NCI-H774 (cell line): ENCODE measurements at regions not wholly inside any gene's neighbourhood (a gene's known extent, or its start where the extent isn't known, plus 50 kb on each side); places are given as distances from the start of the nearest gene placed in this dataset.

Experiments
- DNase-seq: peaks from one replicate; lab custom pipeline; 2025; lab: John Stamatoyannopoulos, UW

DNA sequence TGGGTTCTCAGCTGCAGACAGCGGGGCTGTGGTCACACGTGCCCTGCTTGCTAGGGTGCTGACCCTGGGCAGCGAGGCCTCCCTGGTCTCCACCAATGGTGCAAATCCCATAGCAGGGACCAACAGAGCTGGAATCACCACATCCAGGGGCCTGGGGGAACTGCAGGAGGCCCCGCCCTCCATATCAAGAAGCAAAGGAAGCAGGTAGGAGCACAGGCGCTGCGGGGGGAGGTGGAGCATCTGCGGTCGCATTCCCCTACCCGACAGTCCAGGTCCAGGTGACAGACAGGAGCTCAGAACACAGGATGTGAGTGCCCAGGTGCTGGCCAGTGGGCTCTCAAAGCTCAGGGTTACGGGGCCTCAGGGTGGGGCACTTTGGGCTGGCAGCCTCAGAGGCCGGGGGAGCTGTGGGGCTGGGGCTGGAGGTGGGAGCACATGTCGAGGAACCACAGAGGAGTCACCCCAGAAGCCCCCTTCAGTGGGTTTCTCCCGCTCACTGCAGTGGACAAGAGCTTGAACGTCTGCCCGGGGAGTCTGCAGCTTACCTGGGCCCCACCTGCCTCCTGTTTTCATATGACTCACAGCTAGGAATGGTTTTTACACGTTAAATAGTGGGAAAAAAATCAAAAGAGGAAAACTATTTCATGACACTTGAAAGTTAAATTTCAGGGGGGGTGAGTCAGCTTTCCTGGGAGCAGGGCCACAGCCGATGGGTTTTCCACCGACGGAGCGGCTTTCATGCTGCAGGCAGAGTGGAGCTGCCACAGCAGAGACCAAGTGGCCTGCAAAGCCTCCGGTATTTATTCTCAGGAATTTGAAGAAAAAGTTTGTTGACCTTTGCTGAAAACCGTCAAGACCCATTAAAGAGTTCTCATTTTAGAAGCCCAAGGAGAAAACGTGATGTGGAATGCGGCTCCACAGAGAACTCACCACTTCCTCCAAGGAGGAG is 148.7 kb upstream of the PPP2R2D start:
- DNase-seq, result no peak

DNA sequence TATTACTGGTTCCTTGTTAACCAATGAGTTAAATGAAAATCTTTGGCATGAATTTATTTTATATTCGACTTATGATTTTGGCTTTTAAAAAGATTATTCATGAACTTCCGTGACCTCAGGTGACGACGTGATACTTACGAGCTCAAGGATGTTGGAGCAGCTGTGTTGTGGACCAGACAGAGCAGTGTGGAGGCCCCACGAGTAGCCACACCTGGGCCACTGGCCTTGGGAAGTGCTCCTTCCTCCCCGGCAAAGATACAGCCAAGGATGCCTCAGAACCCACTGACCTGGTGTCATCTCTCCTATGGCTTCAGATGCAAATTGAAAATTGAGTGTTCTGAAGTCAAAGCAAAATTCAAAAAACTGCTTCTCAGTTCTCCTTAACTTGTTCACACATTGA is 147.5 kb upstream of the PPP2R2D start:
- no peak for DNase-seq

DNA sequence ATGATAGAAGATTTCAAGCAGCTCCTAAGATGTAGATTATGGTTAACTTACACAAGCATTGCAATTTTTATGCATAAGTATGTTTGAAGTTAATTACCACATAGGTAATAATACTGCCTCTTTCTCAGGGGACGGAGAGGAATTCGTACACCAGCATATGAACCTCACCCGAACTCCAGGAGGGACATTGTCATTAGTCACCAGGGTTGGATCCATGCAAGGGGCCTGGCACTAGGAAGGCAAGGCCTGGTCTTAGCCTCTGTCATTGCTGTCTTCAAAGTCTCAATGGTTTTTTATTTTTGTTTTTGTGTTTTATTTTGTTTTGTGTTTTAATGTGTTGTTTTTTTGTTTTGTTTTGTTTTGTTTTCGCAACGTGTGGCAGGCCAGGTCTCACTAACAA is 145.6 kb upstream of the PPP2R2D start:
- DNase-seq, result no peak

DNA sequence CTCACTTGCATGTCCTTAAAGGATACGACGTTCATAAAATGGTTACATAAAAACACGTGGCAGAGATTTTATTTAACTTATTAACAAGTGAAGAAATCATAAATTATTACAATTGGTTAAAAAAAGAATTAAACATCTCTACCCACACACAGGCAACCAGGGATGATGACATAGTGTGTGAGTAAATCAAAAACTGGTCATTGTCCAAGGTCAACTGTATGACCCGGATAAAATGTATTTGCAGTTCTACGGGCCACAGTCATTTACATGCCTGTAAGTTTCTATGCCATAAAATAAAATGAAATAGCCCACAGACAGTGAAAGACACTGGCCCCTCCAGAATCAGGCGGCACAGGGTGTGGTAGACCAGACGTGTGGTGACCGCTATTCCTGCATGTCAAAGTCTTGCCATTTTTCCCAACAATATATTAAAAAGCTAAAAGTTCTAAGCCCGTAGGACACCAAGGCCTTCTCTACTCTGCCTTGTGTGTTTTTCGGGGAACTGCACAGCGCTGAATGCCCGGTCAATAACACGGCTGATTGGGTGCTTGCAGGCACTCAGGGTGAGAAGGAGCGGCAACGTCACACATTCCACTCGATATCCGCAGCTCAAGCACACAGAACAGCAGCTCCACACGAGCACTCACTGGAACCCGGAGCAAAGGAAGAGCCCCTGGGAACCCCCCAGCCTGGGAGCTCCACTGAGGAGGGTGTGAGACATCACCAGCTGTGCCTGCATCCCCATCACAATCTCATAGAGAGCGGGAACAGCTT is 143.3 kb upstream of the PPP2R2D start:
- no peak for DNase-seq

DNA sequence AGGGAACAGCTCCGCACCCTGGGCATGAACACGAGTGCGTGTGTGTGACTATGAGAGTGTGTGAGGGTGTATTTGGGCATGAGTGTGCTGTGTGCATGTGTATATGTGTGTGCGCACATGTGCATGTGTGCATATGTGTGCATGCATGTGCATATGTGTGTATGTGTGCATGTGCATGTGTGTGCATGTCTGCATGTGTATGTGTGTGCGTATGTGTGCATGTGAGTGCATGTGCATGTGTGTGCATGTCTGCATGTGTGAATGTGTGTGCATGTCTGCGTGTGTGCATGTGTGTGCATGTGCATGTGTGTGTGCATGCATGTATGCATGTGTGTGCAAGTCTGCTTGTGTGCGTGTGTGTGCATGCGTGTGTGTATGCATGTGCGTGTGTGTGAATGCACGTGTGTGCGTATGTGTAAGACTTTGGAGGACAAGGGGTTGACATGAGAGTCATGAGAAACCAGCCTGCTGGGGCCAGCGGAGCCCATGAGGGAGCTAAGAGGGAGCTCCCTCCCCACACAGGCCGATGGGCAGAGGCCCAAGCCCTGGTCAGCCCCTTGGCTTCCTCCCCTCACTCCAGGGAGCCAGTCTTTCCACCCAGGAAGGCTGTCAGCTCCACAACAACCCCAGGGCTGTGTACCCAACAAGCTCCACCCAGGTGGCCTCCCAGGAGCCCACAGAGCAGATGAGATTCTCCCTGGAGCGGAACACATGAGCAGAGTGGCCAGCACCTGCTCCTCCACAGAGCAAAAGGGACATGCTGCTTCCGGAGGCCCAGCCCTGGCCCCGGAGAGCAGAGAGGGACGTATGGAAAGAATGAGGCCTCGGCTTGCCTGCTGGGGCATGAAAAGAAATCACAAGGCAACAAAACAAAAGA is 142.5 kb upstream of the PPP2R2D start:
- DNase-seq, result no peak

DNA sequence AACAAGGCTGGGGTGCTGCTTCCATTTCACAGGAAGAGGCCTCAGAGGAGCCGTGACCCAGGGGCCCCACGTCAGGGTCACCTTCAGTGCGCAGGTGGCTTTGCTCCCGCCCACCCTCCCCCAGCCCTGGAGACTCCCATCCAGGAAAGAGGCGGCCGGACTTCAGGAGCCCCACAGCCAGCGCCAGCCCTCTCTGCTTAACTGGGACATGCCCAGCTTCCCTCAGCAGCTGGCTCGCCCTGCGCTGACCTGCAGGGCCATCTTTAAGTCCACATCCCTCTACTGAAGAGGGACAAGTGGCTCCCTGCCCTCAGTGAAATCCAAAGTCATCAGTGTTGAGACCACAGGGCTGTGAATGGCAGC is 141.9 kb upstream of the PPP2R2D start:
- no peak for DNase-seq

DNA sequence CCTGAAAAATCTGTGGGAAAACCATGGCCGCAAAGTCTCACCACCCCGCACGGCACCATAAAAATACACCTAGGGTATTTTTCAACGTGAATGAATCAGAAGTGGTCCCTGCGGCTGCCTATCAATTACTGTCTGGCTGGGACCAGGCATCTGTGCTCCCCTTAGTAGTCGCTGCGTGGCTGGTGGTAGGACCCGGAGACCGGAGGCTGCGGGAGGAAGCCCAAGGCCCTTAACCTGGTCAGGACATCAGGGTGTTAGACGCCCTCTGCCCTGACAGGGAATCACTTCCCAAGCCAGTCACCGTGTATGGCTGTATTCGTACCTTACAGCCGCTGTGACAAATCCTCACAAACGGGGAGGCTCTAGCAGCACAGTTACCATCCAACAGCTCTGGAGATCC is 141.5 kb upstream of the PPP2R2D start:
- no peak for DNase-seq

DNA sequence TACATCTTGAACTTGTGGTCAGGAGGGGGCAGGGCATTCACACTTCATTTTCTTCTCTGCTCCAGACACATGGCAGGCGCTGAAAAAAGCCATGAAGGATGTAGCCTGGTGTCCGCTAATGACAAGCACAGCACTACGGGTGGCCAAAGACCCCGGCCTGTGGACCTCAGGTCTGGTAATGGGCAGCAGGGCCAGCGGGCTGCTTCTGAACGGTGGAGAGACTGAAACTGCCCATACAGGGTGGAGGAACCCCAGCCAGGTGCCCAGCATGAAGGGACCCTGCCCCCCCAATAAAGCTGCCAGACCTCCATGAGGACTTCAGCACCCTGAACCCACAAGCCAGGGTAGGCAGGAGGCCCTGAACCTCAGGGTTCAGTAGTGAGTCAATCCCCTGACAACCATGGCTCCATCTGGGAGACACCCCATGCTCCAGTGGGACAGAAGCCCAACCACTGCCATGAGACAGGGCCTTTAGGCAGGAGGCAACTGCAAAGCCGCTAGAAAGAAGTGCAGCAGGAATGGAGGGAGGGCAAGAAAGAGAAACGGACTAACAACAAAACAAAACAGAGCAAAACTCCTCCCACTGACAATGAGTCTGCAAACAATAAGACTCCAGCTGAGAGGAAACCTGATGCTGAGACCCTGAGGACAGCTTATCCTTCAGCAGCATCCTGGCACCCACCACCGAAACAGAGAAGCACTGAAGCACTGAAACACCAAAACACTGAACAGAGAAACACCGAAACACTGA is 140.2 kb upstream of the PPP2R2D start:
- DNase-seq, result no peak

DNA sequence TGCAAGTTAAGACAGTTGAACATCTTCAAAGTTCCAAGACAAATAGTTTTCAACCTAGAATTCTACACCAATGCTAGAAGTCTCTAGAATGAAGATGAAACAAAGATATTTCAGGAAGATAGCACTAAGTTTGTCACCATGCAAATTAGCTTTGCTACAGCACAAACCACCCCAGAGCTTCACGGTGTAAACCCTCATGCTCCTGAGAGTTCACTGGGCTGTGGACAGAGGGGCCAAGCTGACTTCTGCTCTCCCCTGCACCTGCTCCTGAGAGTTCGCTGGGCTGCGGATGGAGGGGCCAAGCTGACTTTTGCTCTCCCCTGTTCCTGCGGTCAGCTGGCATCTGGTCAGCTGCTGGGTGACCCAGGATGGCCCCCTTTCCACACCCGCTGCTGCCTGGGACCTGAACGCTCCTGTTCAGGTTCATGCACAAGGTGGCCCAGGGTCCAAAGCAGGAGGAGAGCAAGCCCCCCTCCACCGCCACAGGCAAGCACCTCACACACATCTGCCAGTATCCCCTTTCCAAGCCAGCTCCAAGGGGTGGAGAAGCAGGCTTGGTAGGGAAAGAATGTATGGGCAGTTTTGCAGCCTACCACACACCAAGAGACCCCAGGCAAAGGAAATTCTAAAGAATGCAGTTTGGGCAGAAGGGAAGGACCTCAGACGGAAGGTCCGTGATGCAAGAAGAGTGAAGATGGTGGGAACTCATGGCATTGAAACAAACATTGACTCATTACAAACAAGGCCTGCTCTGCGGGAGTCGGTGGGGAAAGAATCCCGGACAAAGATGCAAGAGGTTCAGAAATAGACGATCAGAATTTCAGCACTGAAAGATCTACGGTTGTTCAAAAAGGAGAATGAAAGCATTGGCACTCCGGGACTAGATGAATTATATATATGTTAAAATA is 137.8 kb upstream of the PPP2R2D start:
- DNase-seq, result no peak

DNA sequence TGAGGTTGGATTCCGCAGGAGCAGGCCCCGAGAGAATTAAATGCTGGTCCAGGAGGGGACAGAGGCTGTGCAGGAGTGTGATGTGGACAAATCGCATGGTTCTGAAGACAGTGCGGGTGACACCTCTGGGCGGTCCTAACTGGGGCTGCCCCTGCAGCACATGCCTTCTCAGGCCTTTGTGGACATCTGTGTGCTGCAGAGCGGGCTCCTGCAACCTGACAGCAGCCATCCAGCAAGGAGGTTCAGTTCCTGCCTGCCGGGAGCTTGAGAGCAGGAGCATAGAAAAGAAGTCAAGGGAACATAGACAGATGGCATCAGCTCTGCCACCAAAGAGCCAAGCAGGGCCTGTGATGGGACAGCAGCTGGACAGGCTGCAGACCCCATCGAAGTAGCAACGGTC is 135.9 kb upstream of the PPP2R2D start:
- no peak for DNase-seq

DNA sequence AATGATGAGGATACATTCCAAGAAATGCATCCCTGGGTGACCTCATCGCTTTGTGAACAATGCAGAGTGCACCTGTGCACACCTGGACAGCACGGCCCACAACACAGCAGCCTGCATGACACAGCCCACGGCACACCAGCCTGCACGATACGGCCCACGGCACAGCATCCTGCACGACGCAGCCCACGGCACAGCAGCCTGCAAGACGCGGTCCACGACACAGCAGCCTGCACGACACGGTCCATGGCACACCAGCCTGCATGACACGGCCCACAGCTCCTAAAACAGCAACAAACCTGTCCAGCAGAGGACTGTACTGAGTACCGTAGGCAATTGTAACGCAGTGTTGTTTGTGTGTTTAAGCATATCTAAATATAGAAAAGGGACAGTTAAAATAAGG is 134.7 kb upstream of the PPP2R2D start:
- no peak for DNase-seq

DNA sequence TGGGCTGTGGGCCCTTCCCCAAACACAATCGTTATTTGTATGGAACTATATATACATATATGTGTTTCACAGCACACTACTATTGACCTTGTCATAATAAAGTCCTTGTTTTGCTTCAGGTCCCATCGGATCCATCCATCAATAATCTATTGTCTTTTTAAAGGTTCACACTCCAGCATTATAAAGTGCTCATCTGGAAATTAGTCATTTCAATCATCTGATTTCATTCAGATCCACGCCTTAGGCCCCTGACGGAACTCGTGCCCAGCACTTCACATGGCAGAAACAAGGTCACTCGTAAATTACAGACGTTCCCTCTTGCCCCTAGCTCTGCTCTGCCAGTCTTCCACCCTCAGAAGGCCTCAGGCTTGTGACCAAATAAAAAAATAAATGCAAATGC is 133.1 kb upstream of the PPP2R2D start:
- no peak for DNase-seq

DNA sequence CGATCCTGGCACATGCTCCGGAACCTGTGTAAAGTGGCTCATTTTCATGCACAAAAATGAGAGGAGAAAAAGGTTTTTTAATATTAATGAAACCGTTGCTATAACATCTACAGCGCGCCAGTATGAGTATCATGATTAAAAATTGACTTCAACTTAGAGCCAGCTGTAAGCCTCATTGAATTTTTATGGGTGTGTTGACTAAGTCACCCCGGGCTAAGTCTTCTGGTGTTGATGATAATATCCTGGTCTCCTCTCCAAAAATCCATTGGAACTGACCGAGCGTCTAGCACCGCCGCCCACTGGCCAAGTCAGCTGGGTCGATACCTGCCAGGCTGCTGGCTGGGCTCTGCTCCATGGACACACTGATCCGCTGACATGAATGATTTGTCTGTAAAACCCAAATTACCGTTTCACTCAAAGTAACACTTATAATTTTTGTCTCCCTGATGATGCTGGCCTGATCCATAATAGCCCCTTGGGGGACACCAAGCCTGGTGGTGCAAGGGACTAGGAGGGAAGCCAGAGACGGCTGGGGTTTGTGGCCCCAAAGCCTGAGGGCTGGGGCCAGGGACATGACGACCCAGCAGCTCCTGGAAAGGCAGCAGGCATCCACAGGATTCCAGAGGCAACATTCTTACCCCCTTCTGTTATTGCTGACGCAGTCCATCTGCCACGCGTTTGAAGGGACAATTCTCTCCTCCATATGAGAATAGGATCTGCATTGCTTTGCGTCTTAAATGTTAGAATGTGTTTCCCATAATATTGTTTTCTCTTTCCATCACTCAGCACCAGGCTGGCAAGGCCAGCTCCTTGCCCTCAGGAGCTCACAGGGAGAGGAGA is 131.0 kb upstream of the PPP2R2D start:
- DNase-seq, result no peak

DNA sequence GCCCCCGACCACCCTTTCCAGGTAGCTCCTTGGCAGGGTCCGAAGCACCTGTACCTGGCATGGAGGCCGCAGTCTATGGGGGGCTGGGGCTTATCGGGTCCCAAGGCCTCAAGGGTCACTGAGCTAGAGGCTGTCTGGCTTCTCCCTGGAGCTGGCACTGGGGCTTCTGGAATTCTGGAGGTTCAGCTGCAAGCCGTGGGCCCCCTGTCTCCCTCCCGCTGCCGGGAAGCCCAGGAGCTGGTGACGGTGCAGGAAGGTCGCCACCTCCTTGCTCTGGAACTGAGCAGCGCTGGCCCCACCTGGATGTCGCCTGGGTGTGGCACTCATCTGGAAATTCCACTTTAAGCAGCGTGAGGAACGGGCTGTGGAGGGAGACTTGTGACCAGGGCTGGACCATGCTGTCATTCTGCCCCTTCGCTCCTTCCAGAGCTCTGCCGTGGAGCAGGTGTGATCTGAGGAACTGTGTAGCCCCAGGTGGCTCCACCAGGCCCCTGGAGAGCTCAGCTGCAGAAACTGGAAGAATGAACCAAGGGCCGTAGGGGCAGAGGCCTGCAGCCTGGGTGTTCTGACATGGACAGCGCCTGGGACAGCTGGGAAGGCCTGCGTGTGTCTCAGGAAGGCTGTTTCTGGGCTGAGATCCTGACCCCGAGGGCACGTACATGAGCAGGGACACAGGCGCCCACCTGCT is 129.7 kb upstream of the PPP2R2D start:
- DNase-seq, result no peak

DNA sequence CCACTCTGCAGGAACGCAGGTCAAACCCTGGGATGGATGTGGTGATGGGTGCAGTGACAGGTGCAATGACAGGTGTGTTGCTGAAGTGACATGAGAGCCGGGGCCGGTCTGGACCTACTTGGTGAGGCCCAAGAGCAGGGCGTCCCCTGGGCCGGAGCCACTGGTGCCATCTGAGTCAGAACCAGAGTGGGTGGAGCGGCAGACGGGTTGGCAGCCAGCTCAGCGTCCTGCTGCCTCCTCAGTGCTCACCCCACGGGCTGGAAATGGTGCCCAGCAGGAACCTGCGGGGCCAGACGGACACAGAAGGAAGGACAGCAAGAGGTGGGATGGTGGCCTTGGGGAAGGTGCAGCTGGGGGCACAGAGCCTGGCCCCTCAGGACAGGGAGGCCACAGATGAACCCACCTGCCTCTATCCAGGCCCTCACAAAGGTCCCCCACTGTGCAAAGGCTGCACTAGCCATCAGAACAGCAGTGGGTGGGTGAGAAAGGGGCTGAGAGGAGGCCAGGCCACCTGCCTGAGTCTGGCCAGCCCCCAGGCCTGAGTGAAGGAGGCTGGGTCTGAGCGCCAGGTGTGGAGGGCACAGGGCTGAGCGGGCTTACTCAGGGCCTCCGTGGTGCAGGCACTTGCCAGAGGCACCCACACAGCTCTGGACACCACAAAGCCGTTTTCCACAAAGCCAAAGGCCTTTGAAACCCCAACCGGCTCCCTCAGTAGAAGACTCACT is 129.0 kb upstream of the PPP2R2D start:
- no peak for DNase-seq

DNA sequence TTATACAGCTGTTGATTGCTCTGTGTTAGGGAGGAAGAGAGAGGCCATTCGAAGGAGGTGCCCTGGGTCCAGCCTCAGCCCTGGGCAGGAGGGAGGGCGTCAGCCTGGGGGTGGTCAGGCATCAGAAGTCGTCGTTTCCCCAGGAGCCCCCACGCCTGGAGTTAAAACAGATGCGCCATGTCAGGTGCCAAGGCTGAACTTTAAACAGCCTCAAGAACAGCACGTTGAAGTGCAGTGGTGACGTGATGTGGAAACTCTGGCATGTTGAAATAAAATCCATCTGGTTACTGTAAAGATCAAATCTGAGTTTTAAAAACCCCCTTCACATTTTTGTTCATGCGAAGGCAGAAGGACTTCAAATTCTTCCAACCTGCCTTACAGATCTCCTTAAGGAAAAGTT is 128.4 kb upstream of the PPP2R2D start:
- DNase-seq, result no peak

DNA sequence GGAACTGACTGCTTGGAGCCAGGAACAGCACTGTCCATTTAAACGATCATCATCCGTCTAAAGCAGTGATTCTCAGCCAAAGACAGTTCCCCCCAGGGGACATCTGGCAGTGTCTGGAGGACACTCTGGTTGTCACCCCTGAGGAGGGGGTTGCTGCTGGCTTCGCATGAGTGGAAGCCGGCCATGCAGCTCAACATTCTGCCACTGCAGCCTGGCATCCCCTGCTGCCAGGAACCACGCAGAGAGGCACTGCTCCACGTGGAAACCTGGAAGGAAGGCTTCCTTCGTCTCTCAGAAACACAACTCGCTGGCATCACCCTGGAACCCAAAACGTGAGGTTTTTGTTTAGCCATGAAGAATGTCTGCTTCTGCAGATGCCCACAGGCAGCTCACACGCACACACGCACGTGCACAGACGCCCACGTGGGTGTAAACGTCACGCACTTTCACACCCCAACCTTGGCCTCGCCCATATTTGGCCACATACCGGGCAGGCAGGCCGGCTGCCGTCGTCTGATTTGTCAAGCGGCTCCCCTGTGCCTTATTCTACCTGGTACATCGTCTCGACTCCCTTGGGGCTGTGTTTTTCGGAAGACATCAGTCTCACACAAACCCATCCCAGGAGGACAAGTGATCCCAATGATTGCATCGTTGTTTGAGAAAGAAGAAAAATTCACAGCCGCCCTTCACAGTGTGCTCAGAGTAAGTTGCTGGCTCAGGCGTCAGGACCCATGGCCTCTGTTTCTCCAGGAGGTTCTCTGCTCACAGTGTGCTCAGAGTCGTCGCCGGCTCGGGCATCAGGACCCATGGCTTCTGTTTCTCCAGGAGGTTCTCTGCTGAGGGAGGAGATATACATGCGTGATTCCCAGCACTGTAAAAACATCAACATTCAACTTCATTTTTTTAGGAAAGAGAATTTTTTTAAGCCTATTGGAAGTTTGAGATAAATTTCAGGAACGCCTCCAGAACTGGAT is 127.2 kb upstream of the PPP2R2D start:
- DNase-seq, result no peak
